ENCODE measurements at regions not wholly inside any gene's neighbourhood (a gene's known extent, or its start where the extent isn't known, plus 50 kb on each side); places are given as distances from the start of the nearest gene placed in this dataset.

DNA sequence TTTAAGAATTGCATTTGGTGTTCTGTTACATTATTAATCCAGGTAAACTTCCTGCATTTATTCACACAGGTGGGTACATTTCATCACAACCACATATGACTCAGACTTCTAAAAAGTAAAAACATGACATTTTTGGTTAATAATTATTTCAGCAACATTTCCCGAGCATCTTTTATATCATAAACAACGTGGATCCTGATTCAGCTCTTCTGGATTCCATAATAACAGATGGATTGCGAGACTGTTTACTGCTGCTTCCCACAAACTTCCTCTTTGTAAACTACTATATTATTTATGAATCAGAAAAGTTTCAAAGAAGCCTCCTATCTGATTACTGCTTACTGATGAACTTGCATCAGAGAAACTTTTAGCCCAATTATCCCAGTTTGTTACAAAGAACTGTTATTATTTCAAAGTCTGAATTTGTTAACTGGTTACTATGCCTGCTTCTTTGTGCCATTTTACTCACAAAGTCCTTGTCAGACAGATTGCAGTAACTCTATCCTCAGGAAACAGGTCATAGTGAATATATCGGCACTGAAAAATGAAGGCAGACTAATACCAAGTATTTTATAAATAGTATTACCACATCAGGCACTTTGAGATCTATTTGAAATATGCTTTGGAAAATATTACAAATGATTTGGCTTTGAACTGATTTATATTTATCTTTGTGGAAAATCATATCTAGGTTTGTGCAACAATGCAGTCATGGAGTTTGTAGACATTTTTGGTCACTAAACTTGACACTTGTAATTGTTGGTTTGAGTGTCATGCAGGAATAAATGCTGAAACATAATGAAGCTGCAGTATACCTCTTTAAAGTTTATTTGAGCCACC is 511.6 kb downstream of the PLCL1 start:
- no peak overlapping the region for H3K4me2 ChIP-seq (ENCODE audit: insufficient read depth, low read length)
- peaks cover 18 to 27% of the 10 kb centered on the region in 2 experiments for H3K27me3 ChIP-seq (ENCODE audit: control insufficient read depth in 2 of 2, insufficient read depth in 2 of 2, low read length in 2 of 2)
- no peaks in the 10 kb centered on the region for H3K9me3 ChIP-seq (replicated peaks; ENCODE audit: control insufficient read depth, insufficient read depth, low read length)
- FAIRE-seq (peak; percentile 44), DNase-seq (ENCODE audit: low read depth, low spot score) (no peak)
- H3K4me3 ChIP-seq (replicated peaks in 1 of 3; ENCODE audit: insufficient read depth in 1 of 3, low read depth in 1 of 3, low read length in 3 of 3), result no peak overlapping the region
- H4K20me1 ChIP-seq (replicated peaks; ENCODE audit: control insufficient read depth, extremely low read depth, insufficient read depth, low read length), result no peaks in the 10 kb centered on the region
- no TSS peak for BruUV-seq (replicated peaks)
- TF ChIP-seq, protein P1, sequence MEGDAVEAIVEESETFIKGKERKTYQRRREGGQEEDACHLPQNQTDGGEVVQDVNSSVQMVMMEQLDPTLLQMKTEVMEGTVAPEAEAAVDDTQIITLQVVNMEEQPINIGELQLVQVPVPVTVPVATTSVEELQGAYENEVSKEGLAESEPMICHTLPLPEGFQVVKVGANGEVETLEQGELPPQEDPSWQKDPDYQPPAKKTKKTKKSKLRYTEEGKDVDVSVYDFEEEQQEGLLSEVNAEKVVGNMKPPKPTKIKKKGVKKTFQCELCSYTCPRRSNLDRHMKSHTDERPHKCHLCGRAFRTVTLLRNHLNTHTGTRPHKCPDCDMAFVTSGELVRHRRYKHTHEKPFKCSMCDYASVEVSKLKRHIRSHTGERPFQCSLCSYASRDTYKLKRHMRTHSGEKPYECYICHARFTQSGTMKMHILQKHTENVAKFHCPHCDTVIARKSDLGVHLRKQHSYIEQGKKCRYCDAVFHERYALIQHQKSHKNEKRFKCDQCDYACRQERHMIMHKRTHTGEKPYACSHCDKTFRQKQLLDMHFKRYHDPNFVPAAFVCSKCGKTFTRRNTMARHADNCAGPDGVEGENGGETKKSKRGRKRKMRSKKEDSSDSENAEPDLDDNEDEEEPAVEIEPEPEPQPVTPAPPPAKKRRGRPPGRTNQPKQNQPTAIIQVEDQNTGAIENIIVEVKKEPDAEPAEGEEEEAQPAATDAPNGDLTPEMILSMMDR (IDR thresholded peaks at IDR 0.05; ENCODE audit: extremely low read depth in 1 of 2, insufficient read depth in 1 of 2, low read depth in 1 of 2, low read length in 2 of 2), result no peak
- TF ChIP-seq POLR2A (IDR thresholded peaks at IDR 0.05; ENCODE audit: low read depth, low read length), result no peak
- no peak for TF ChIP-seq JUN (IDR thresholded peaks at IDR 0.05; ENCODE audit: borderline replicate concordance, insufficient read depth, insufficient read length, low read depth)
- no peak for TF ChIP-seq FOS (IDR thresholded peaks at IDR 0.05; ENCODE audit: borderline replicate concordance, insufficient read depth, low read length)
- TF ChIP-seq POLR2AphosphoS5 (IDR thresholded peaks at IDR 0.05; ENCODE audit: insufficient read depth, low read depth, low read length), result no peak
- ChIA-PET POLR2A (no interaction called here), CTCF (interaction anchor here (1.7 to 6.0 kb wide), 6 partner anchors 8 to 1424 kb away, joined by 5 to 317 read pairs (median 24); no protein-coding TSS in a partner anchor)
- H3K79me2 ChIP-seq (ENCODE audit: control insufficient read depth, insufficient read depth, low read length), result no peaks in the 10 kb centered on the region
- dilution Hi-C loops (cut with MboI; ENCODE audit: extremely low pct_ligation_motif_present, low sequenced_read_pairs) (no loop called here), intact Hi-C loops (cut with micrococcal nuclease) (loop anchor here (10.0 kb wide), 2 partner anchors 1279 to 1549 kb away; no protein-coding TSS in a partner anchor)
- no peaks in the 10 kb centered on the region for H3K36me3 ChIP-seq (ENCODE audit: control insufficient read depth in 2 of 2, extremely low read depth in 1 of 2, insufficient read depth in 2 of 2, low read length in 2 of 2)
- no peak overlapping the region for H2AFZ ChIP-seq (ENCODE audit: low read depth, low read length)
- H3K9me1 ChIP-seq (replicated peaks; ENCODE audit: control insufficient read depth, extremely low read depth, insufficient read depth, low read length), result no peaks in the 10 kb centered on the region
- H3K4me1 ChIP-seq (ENCODE audit: control insufficient read depth, extremely low read depth, insufficient read depth, low read length), result no peaks in the 10 kb centered on the region
- H3K9ac ChIP-seq (replicated peaks; ENCODE audit: extremely low read depth, insufficient read depth, low read length), result no peak overlapping the region
- no peak overlapping the region for H3K27ac ChIP-seq (ENCODE audit: insufficient read depth, low read depth, low read length)
